ENCODE measurements at regions not wholly inside any gene's neighbourhood (a gene's known extent, or its start where the extent isn't known, plus 50 kb on each side); places are given as distances from the start of the nearest gene placed in this dataset.

- ATAC-seq = no peak
These were observed 90.1 kb upstream of the PDE3A start for GRCh38 chr12:20278276-20278675.

GRCh38 chr12:20280515-20280914 lies 87.8 kb upstream of the PDE3A start:
- no peak for ATAC-seq

- ATAC-seq = no peak
These were observed 85.9 kb upstream of the PDE3A start for GRCh38 chr12:20282401-20282800.

GRCh38 chr12:20283482-20283881 lies 84.9 kb upstream of the PDE3A start:
- ATAC-seq = no peak

- ATAC-seq = no peak
These were observed 78.8 kb upstream of the PDE3A start for GRCh38 chr12:20289520-20289919.

GRCh38 chr12:20300457-20300856 lies 67.9 kb upstream of the PDE3A start:
- no peak for ATAC-seq

GRCh38 chr12:20305470-20305869 lies 62.9 kb upstream of the PDE3A start:
- ATAC-seq = no peak

GRCh38 chr12:20309504-20310148 lies 58.7 kb upstream of the PDE3A start:
- ATAC-seq = no peak

GRCh38 chr12:20314328-20314727 lies 54.0 kb upstream of the PDE3A start:
- no peak for ATAC-seq

GRCh38 chr12:20317554-20317953 lies 50.8 kb upstream of the PDE3A start:
- ATAC-seq = no peak

Data from activated CD4-positive, CD25-positive, alpha-beta regulatory T cell treated with anti-CD3 and anti-CD28 coated beads, Interleukin-2, amount 50 U/mL, for 24 hours (primary cell).